ENCODE measurements at regions not wholly inside any gene's neighbourhood (a gene's known extent, or its start where the extent isn't known, plus 50 kb on each side); places are given as distances from the start of the nearest gene placed in this dataset.

DNA sequence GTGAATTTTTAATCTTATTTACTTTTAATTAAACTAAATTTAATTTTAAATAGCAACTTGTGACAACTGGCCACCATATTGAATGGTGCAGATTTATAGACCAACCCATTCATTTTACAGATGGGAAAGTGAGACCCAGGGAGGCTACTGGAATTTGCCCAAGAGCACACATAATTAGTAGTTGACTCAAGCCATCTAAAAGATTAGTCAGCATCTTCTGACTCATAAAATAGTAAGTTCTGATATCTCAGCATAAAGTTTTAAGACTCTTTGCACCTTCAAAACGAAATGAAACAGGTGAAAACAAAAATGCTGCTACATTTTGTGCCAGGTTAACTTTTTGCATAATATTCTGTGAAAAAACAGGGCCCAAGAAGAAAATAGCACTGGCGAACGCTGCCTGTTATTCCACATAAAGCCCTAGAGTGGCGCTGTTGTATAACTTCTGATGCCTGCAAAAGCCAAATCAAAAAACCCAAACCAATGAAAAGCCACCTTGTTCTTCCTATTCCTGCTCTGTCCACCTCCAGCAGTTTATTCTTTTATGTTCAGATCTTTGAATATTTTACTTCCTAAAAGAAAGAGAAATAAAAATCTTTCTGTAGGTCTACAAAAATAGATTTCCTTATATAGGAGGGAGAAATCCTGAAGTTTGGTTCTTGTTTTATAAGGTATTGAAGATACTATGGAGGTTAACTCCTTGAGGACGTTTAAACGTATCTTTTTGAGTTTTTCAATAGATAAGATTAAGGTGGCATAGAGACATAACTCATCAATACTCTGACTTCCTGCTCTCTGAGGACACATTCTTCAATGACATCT, 62.8 kb downstream of the OTOL1 start:
- H3K4me3 ChIP-seq, result no peak overlapping the region
- 1% methylated on average over 6 of the region's 6 CpGs for WGBS (ENCODE audit: insufficient coverage, low coverage, missing lambda C conversion rate)
- H3K36me3 ChIP-seq (ENCODE audit: control insufficient read depth, insufficient read depth, low read length), result no peaks in the 10 kb centered on the region
- no peaks in the 10 kb centered on the region for H3K4me1 ChIP-seq (replicated peaks in 1 of 2; ENCODE audit: control insufficient read depth in 2 of 2, insufficient read depth in 2 of 2, low read length in 2 of 2)
- H3K27me3 ChIP-seq (ENCODE audit: control insufficient read depth in 2 of 2, insufficient read depth in 2 of 2, low read length in 2 of 2), result no peaks in the 10 kb centered on the region
- FAIRE-seq, result no peak
- no peak for TF ChIP-seq RBFOX2 (IDR thresholded peaks at IDR 0.05; ENCODE audit: low read depth, low read length)
- TF ChIP-seq ZNF316 (IDR thresholded peaks at IDR 0.05), result 0 out of 2 replicates have a peak, but pooled peaks have one; percentile 17
- TF ChIP-seq GABPB1 (CRISPR knock-in tag; IDR thresholded peaks at IDR 0.05), result no peak
- TF ChIP-seq TEAD4 (IDR thresholded peaks at IDR 0.05; ENCODE audit: low read length), result no peak
- TF ChIP-seq TEAD4 (CRISPR knock-in tag; IDR thresholded peaks at IDR 0.05; ENCODE audit: borderline replicate concordance), result no peak
- TF ChIP-seq, protein P1, sequence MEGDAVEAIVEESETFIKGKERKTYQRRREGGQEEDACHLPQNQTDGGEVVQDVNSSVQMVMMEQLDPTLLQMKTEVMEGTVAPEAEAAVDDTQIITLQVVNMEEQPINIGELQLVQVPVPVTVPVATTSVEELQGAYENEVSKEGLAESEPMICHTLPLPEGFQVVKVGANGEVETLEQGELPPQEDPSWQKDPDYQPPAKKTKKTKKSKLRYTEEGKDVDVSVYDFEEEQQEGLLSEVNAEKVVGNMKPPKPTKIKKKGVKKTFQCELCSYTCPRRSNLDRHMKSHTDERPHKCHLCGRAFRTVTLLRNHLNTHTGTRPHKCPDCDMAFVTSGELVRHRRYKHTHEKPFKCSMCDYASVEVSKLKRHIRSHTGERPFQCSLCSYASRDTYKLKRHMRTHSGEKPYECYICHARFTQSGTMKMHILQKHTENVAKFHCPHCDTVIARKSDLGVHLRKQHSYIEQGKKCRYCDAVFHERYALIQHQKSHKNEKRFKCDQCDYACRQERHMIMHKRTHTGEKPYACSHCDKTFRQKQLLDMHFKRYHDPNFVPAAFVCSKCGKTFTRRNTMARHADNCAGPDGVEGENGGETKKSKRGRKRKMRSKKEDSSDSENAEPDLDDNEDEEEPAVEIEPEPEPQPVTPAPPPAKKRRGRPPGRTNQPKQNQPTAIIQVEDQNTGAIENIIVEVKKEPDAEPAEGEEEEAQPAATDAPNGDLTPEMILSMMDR (IDR thresholded peaks at IDR 0.05 in 2 of 3, conservative IDR thresholded peaks at IDR 0.05 in 1 of 3; ENCODE audit: insufficient read depth in 2 of 3, low read depth in 1 of 3, low read length in 3 of 3), result peak; percentile 35 to 53 (median 52); a peak in 5 of 6 replicates
- peak; percentile 48 to 53 for TF ChIP-seq RAD21 (CRISPR knock-in tag; conservative IDR thresholded peaks at IDR 0.05 in 1 of 2, IDR thresholded peaks at IDR 0.05 in 1 of 2)
- TF ChIP-seq, protein P2, sequence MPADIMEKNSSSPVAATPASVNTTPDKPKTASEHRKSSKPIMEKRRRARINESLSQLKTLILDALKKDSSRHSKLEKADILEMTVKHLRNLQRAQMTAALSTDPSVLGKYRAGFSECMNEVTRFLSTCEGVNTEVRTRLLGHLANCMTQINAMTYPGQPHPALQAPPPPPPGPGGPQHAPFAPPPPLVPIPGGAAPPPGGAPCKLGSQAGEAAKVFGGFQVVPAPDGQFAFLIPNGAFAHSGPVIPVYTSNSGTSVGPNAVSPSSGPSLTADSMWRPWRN (IDR thresholded peaks at IDR 0.05; ENCODE audit: low read depth), result no peak
- H4K20me1 ChIP-seq (replicated peaks; ENCODE audit: control insufficient read depth, insufficient read depth, low read length), result no peaks in the 10 kb centered on the region
- intact Hi-C loops (cut with micrococcal nuclease) (no loop called here), in situ Hi-C loops (cut with MboI) (no loop called here)
- ATAC-seq, result no peak
- H3K9ac ChIP-seq (ENCODE audit: insufficient read depth in 1 of 2, low read depth in 2 of 2, low read length in 2 of 2), result no peak overlapping the region
- ChIA-PET POLR2A (no interaction called here), CTCF (ENCODE audit: low intra/inter-chr PET ratio) (no interaction called here)
- no peak overlapping the region for H3K4me2 ChIP-seq (ENCODE audit: insufficient read depth, low read length)
- no peak overlapping the region for H3K27ac ChIP-seq (ENCODE audit: extremely low read depth, low read depth, low read length)
- H3K79me2 ChIP-seq (ENCODE audit: control insufficient read depth, insufficient read depth, low read length), result no peaks in the 10 kb centered on the region
- H3K9me1 ChIP-seq (ENCODE audit: control insufficient read depth, insufficient read depth, low read length), result no peaks in the 10 kb centered on the region
- DNase-seq (ENCODE audit: extremely low read depth in 1 of 4, low spot score in 3 of 4), result peak; percentile 9 to 20 (median 18)
- no peaks in the 10 kb centered on the region for H3K9me3 ChIP-seq (replicated peaks; ENCODE audit: control insufficient read depth, insufficient read depth, low read depth, low read length)
- H2AFZ ChIP-seq (ENCODE audit: low read depth, low read length), result no peak overlapping the region
- BruUV-seq (replicated peaks), result no TSS peak
